ENCODE measurements at regions not wholly inside any gene's neighbourhood (a gene's known extent, or its start where the extent isn't known, plus 50 kb on each side); places are given as distances from the start of the nearest gene placed in this dataset.

- Histone ChIP-seq H3F3A (ENCODE audit: low read depth) (no peaks in the 10 kb centered on the region), H3K4me2 (no peak overlapping the region), H3K9ac (no peak overlapping the region), H3K9me3 (ENCODE audit: low read depth) (no peaks in the 10 kb centered on the region), H3K4me3 (no peak overlapping the region), H3K36me3 (no peaks in the 10 kb centered on the region), H3K27me3 (no peaks in the 10 kb centered on the region), H3K4me1 (peaks cover 9% of the 10 kb centered on the region), H2AFZ (replicated peaks) (no peak overlapping the region), H4K20me1 (ENCODE audit: low read depth) (no peaks in the 10 kb centered on the region), H3K27ac (no peak overlapping the region), H3K79me2 (ENCODE audit: low read depth) (no peaks in the 10 kb centered on the region)
- TF ChIP-seq CTCF (IDR thresholded peaks at IDR 0.05) (no peak), EZH2 (IDR thresholded peaks at IDR 0.05) (no peak), EZH2phosphoT487 (IDR thresholded peaks at IDR 0.05) (no peak)
- H3K27me3 Mint-ChIP-seq (ENCODE audit: insufficient read depth, low read depth), result no peaks in the 10 kb centered on the region
- H3K4me1 Mint-ChIP-seq, result peaks cover 6% of the 10 kb centered on the region
- DNase-seq (ENCODE audit: low spot score), result no peak
- H3K27ac Mint-ChIP-seq, result no peak overlapping the region
- no peaks in the 10 kb centered on the region for H3K9me3 Mint-ChIP-seq
- no peak overlapping the region for H3K4me3 Mint-ChIP-seq
- H3K36me3 Mint-ChIP-seq, result no peaks in the 10 kb centered on the region
These were observed 532.9 kb upstream of the IL12A start for GRCh38 chr3:159455741-159456181.

DNA sequence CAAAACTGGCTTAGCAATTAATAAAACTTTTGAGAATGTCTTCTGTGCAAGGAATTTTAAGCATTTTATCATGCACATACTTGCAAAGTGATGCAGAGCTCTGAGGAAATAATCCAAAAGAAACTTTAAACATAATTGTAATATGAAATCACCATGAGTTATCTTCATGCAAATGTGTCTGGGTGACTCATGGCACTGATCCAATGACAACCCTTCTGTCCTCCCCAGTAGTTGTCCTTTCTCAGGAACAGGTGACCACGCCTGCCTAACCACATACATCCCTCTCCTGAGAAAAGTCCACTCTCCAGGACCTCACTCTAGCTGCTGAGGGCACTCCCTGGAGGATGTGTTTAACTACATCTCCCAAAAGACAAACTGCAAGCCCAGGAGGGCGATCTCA is 530.6 kb upstream of the IL12A start:
- no peak for TF ChIP-seq EZH2 (IDR thresholded peaks at IDR 0.05)
- no peak for TF ChIP-seq CTCF (IDR thresholded peaks at IDR 0.05)
- TF ChIP-seq EZH2phosphoT487 (IDR thresholded peaks at IDR 0.05), result no peak
- H3K9ac ChIP-seq, result no peak overlapping the region
- no peaks in the 10 kb centered on the region for H3K9me3 ChIP-seq (ENCODE audit: low read depth)
- Mint-ChIP-seq H3K4me3 (no peak overlapping the region), H3K9me3 (no peaks in the 10 kb centered on the region), H3K27me3 (ENCODE audit: insufficient read depth, low read depth) (no peaks in the 10 kb centered on the region), H3K4me1 (peaks cover 6% of the 10 kb centered on the region), H3K27ac (no peak overlapping the region), H3K36me3 (no peaks in the 10 kb centered on the region)
- H3K4me2 ChIP-seq, result no peak overlapping the region
- peak overlapping the region; percentile 9 for H2AFZ ChIP-seq (replicated peaks)
- no peaks in the 10 kb centered on the region for H3K27me3 ChIP-seq
- H3K4me3 ChIP-seq, result no peak overlapping the region
- H3F3A ChIP-seq (ENCODE audit: low read depth), result no peaks in the 10 kb centered on the region
- no peaks in the 10 kb centered on the region for H3K79me2 ChIP-seq (ENCODE audit: low read depth)
- H3K36me3 ChIP-seq, result no peaks in the 10 kb centered on the region
- H4K20me1 ChIP-seq (ENCODE audit: low read depth), result no peaks in the 10 kb centered on the region
- H3K27ac ChIP-seq, result no peak overlapping the region
- DNase-seq (ENCODE audit: low spot score), result peak; percentile 9
- peaks cover 9% of the 10 kb centered on the region for H3K4me1 ChIP-seq

GRCh38 chr3:159458982-159459381 is 529.7 kb upstream of the IL12A start:
- no peak for TF ChIP-seq EZH2 (IDR thresholded peaks at IDR 0.05)
- no peak for TF ChIP-seq EZH2phosphoT487 (IDR thresholded peaks at IDR 0.05)
- no peak for TF ChIP-seq CTCF (IDR thresholded peaks at IDR 0.05)
- Histone ChIP-seq H3K27me3 (no peaks in the 10 kb centered on the region), H3K9me3 (ENCODE audit: low read depth) (no peaks in the 10 kb centered on the region), H3K4me1 (peaks cover 9% of the 10 kb centered on the region), H3K79me2 (ENCODE audit: low read depth) (no peaks in the 10 kb centered on the region), H3K27ac (no peak overlapping the region), H3F3A (ENCODE audit: low read depth) (no peaks in the 10 kb centered on the region), H2AFZ (replicated peaks) (no peak overlapping the region), H3K36me3 (no peaks in the 10 kb centered on the region), H3K9ac (no peak overlapping the region), H3K4me3 (no peak overlapping the region), H4K20me1 (ENCODE audit: low read depth) (no peaks in the 10 kb centered on the region), H3K4me2 (no peak overlapping the region)
- H3K36me3 Mint-ChIP-seq, result no peaks in the 10 kb centered on the region
- no peaks in the 10 kb centered on the region for H3K27me3 Mint-ChIP-seq (ENCODE audit: insufficient read depth, low read depth)
- H3K27ac Mint-ChIP-seq, result no peak overlapping the region
- no peak for DNase-seq (ENCODE audit: low spot score)
- H3K4me3 Mint-ChIP-seq, result no peak overlapping the region
- no peaks in the 10 kb centered on the region for H3K9me3 Mint-ChIP-seq
- H3K4me1 Mint-ChIP-seq, result peaks cover 6% of the 10 kb centered on the region
